GM12892 (cell line): ENCODE measurements at regions not wholly inside any gene's neighbourhood (a gene's known extent, or its start where the extent isn't known, plus 50 kb on each side); places are given as distances from the start of the nearest gene placed in this dataset.
"Not testable (repeated sequence)": the region's sequence is repeated elsewhere in the genome, so short reads cannot be mapped to it uniquely, and the experiment has no call there.

Experiments used
- DNase-seq: peaks from one replicate; pipeline ENCODE4 v3.0.0; 2011; ENCODE audit not compliant: insufficient read length
- FAIRE-seq: peaks from 2 replicates; lab custom pipeline; 2011; peaks lifted over from hg19 to GRCh38; lab: Jason Lieb, UNC
- POLR2A ChIP-seq: IDR thresholded peaks from 2 replicates; pipeline ENCODE4 v1.6.1; 2011; ENCODE audit warnings: low read depth, low read length, control low read depth
- POLR2AphosphoS5 ChIP-seq: IDR thresholded peaks from 2 replicates; pipeline ENCODE4 v1.6.1; 2011; ENCODE audit warnings: low read depth, low read length, control low read depth
- TAF1 ChIP-seq: IDR thresholded peaks from 2 replicates; pipeline ENCODE4 v1.6.1; 2011; ENCODE audit warnings: low read depth, mild to moderate bottlenecking, control low read depth, low read length, borderline replicate concordance

GRCh38 chr1:79252598-79252997, 246.1 kb upstream of the ADGRL4 start:
- FAIRE-seq (no peak), DNase-seq (no peak)
- TF ChIP-seq TAF1 = no peak
- no peak for TF ChIP-seq POLR2A
- no peak for TF ChIP-seq POLR2AphosphoS5

- FAIRE-seq (no peak), DNase-seq (no peak)
- no peak for TF ChIP-seq POLR2A
- TF ChIP-seq POLR2AphosphoS5 = no peak
- TF ChIP-seq TAF1 = no peak
Observed at GRCh38 chr1:79239840-79240239, 233.3 kb upstream of the ADGRL4 start.

- no peak for DNase-seq
- TF ChIP-seq POLR2A (no peak), TAF1 (no peak), POLR2AphosphoS5 (no peak)
- no peak for FAIRE-seq
Observed at GRCh38 chr1:79235301-79236002, 228.9 kb upstream of the ADGRL4 start.

GRCh38 chr1:79232818-79233217, 226.3 kb upstream of the ADGRL4 start:
- TF ChIP-seq TAF1 (no peak), POLR2A (no peak), POLR2AphosphoS5 (no peak)
- FAIRE-seq (no peak), DNase-seq (no peak)

GRCh38 chr1:79230751-79231150, 224.2 kb upstream of the ADGRL4 start:
- not testable (repeated sequence) for FAIRE-seq, DNase-seq

- TF ChIP-seq POLR2A (no peak), TAF1 (no peak), POLR2AphosphoS5 (no peak)
- FAIRE-seq = no peak
- no peak for DNase-seq
Observed at GRCh38 chr1:79226963-79227362, 220.4 kb upstream of the ADGRL4 start.

GRCh38 chr1:79224537-79224936, 218.0 kb upstream of the ADGRL4 start:
- no peak for FAIRE-seq
- TF ChIP-seq POLR2AphosphoS5 = no peak
- no peak for TF ChIP-seq TAF1
- no peak for TF ChIP-seq POLR2A
- DNase-seq = no peak

- TF ChIP-seq POLR2AphosphoS5 = no peak
- no peak for TF ChIP-seq POLR2A
- TF ChIP-seq TAF1 = no peak
- FAIRE-seq = no peak
- no peak for DNase-seq
Observed at GRCh38 chr1:79220509-79220908, 214.0 kb upstream of the ADGRL4 start.

GRCh38 chr1:79215311-79215710, 208.8 kb upstream of the ADGRL4 start:
- TF ChIP-seq POLR2AphosphoS5 = no peak
- no peak for TF ChIP-seq POLR2A
- no peak for TF ChIP-seq TAF1
- FAIRE-seq (no peak), DNase-seq (no peak)

- no peak for DNase-seq
Observed at GRCh38 chr1:79207786-79208185, 201.3 kb upstream of the ADGRL4 start.

GRCh38 chr1:79207331-79207730, 200.8 kb upstream of the ADGRL4 start:
- TF ChIP-seq POLR2A (no peak), POLR2AphosphoS5 (no peak)
- no peak for FAIRE-seq
- DNase-seq = no peak

More at GRCh38 chr1:79207786-79208185, 201.3 kb upstream of the ADGRL4 start:
- TF ChIP-seq POLR2A (no peak), TAF1 (no peak), POLR2AphosphoS5 (no peak)
- no peak for FAIRE-seq

GRCh38 chr1:79204779-79205479, 198.4 kb upstream of the ADGRL4 start:
- FAIRE-seq = no peak
- DNase-seq = no peak
- TF ChIP-seq POLR2A (no peak), TAF1 (no peak), POLR2AphosphoS5 (no peak)
